ENCODE measurements at regions not wholly inside any gene's neighbourhood (a gene's known extent, or its start where the extent isn't known, plus 50 kb on each side); places are given as distances from the start of the nearest gene placed in this dataset.
"Not testable (repeated sequence)": the region's sequence is repeated elsewhere in the genome, so short reads cannot be mapped to it uniquely, and the experiment has no call there.

- no peak for DNase-seq (ENCODE audit: low spot score)
Observed at GRCh38 chr6:4354181-4354580, 218.8 kb upstream of the ECI2 start.

GRCh38 chr6:4352731-4353130, 217.4 kb upstream of the ECI2 start:
- no peak for DNase-seq (ENCODE audit: low spot score)

- no peak for DNase-seq (ENCODE audit: low spot score)
Observed at GRCh38 chr6:4352322-4352669, 216.9 kb upstream of the ECI2 start.

GRCh38 chr6:4351520-4352321, 216.3 kb upstream of the ECI2 start:
- DNase-seq (ENCODE audit: low spot score) = peak; percentile 57

GRCh38 chr6:4350567-4351519, 215.5 kb upstream of the ECI2 start:
- no peak for DNase-seq (ENCODE audit: low spot score)

- no peak for DNase-seq (ENCODE audit: low spot score)
Observed at GRCh38 chr6:4349931-4350330, 214.6 kb upstream of the ECI2 start.

GRCh38 chr6:4349323-4349722, 213.9 kb upstream of the ECI2 start:
- no peak for DNase-seq (ENCODE audit: low spot score)

GRCh38 chr6:4348462-4349112, 213.2 kb upstream of the ECI2 start:
- DNase-seq (ENCODE audit: low spot score) = no peak

- no peak for DNase-seq (ENCODE audit: low spot score)
Observed at GRCh38 chr6:4347877-4348276, 212.5 kb upstream of the ECI2 start.

GRCh38 chr6:4346659-4347333, 211.4 kb upstream of the ECI2 start:
- no peak for DNase-seq (ENCODE audit: low spot score)

GRCh38 chr6:4345543-4345942, 210.2 kb upstream of the ECI2 start:
- DNase-seq (ENCODE audit: low spot score) = no peak

GRCh38 chr6:4344317-4344899, 209.0 kb upstream of the ECI2 start:
- DNase-seq (ENCODE audit: low spot score) = no peak

GRCh38 chr6:4342407-4343137, 207.2 kb upstream of the ECI2 start:
- DNase-seq (ENCODE audit: low spot score) = no peak

- DNase-seq (ENCODE audit: low spot score) = no peak
Observed at GRCh38 chr6:4341078-4341797, 205.9 kb upstream of the ECI2 start.

GRCh38 chr6:4340544-4340943, 205.2 kb upstream of the ECI2 start:
- no peak for DNase-seq (ENCODE audit: low spot score)

GRCh38 chr6:4338884-4339283, 203.5 kb upstream of the ECI2 start:
- DNase-seq (ENCODE audit: low spot score) = no peak

- DNase-seq (ENCODE audit: low spot score) = peak; percentile 25
Observed at GRCh38 chr6:4336778-4337442, 201.5 kb upstream of the ECI2 start.

GRCh38 chr6:4336084-4336483, 200.7 kb upstream of the ECI2 start:
- DNase-seq (ENCODE audit: low spot score) = no peak

GRCh38 chr6:4334158-4334740, 198.9 kb upstream of the ECI2 start:
- not testable (repeated sequence) for DNase-seq (ENCODE audit: low spot score)
